ENCODE measurements at regions not wholly inside any gene's neighbourhood (a gene's known extent, or its start where the extent isn't known, plus 50 kb on each side); places are given as distances from the start of the nearest gene placed in this dataset.

DNA sequence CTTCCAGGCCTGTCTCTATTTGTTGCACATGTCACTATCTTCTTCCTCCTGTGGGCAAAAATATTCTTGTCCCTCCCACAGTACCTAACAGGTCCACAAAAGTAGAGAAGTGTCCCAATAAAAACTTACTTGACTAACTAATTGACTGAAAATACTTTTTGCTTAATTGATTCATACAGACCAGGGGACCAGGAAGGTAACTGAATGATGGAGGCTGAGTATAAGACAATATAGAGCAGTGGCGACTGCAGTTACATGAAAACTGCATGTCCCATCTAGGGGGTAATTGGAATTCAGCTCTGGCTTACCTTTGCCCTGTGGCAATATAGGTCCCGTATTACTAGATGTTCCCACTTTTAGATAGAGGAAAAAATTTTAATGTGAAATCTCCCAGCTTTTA is 112.9 kb upstream of the CREB1 start:
- Histone ChIP-seq H3K79me2 (ENCODE audit: low read length) (no peaks in the 10 kb centered on the region), H3K4me3 (ENCODE audit: low read length) (no peak overlapping the region), H3K9me2 (replicated peaks; ENCODE audit: insufficient read depth, low read length) (no peaks in the 10 kb centered on the region), H3K9ac (ENCODE audit: low read length) (no peak overlapping the region), H3K27ac (ENCODE audit: low read length) (no peak overlapping the region), H3K9me3 (ENCODE audit: low read length) (no peaks in the 10 kb centered on the region), H3K27me3 (ENCODE audit: low read length) (no peaks in the 10 kb centered on the region), H3K4me1 (ENCODE audit: low read length) (no peaks in the 10 kb centered on the region), H3K36me3 (ENCODE audit: insufficient read depth, low read length) (no peaks in the 10 kb centered on the region), H4K20me1 (ENCODE audit: insufficient read depth, low read depth, low read length) (no peaks in the 10 kb centered on the region), H2AFZ (ENCODE audit: low read length) (no peak overlapping the region), H3K4me2 (ENCODE audit: low read depth, low read length, poor library complexity, severe bottlenecking) (no peak overlapping the region)
- DNase-seq = no peak

GRCh38 chr2:207417301-207417718 is 112.5 kb upstream of the CREB1 start:
- Histone ChIP-seq H3K4me1 (ENCODE audit: low read length) (no peaks in the 10 kb centered on the region), H3K27me3 (ENCODE audit: low read length) (no peaks in the 10 kb centered on the region), H3K9me2 (replicated peaks; ENCODE audit: insufficient read depth, low read length) (no peaks in the 10 kb centered on the region), H3K27ac (ENCODE audit: low read length) (no peak overlapping the region), H3K9ac (ENCODE audit: low read length) (no peak overlapping the region), H3K4me2 (ENCODE audit: low read depth, low read length, poor library complexity, severe bottlenecking) (no peak overlapping the region), H4K20me1 (ENCODE audit: insufficient read depth, low read depth, low read length) (no peaks in the 10 kb centered on the region), H3K79me2 (ENCODE audit: low read length) (no peaks in the 10 kb centered on the region), H3K36me3 (ENCODE audit: insufficient read depth, low read length) (no peaks in the 10 kb centered on the region), H3K9me3 (ENCODE audit: low read length) (no peaks in the 10 kb centered on the region), H3K4me3 (ENCODE audit: low read length) (no peak overlapping the region), H2AFZ (ENCODE audit: low read length) (no peak overlapping the region)
- no peak for DNase-seq

DNA sequence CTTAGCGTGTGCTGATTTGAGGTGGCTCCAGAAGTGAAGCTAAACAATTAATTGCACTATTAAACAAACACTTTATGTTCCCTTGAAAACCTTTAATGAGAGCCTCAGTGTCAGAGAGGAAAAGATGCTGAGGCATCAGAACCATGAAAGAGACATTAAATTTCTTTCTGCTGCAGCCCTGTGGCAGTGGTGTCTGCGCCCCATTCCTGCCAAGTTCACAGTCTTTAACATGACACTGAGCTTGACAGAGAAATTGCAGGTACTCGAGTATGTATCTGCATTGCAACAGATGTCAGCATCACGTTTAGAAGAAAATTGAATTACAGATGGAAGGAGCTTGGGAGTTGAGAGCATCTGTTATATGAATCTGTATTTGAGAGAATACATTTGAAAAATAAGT is 111.3 kb upstream of the CREB1 start:
- no peaks in the 10 kb centered on the region for H3K4me1 ChIP-seq (ENCODE audit: low read length)
- H3K9me3 ChIP-seq (ENCODE audit: low read length) = no peaks in the 10 kb centered on the region
- no peaks in the 10 kb centered on the region for H4K20me1 ChIP-seq (ENCODE audit: insufficient read depth, low read depth, low read length)
- H3K4me3 ChIP-seq (ENCODE audit: low read length) = no peak overlapping the region
- H3K27ac ChIP-seq (ENCODE audit: low read length) = no peak overlapping the region
- H2AFZ ChIP-seq (ENCODE audit: low read length) = no peak overlapping the region
- H3K27me3 ChIP-seq (ENCODE audit: low read length) = no peaks in the 10 kb centered on the region
- no peak overlapping the region for H3K9ac ChIP-seq (ENCODE audit: low read length)
- H3K4me2 ChIP-seq (ENCODE audit: low read depth, low read length, poor library complexity, severe bottlenecking) = no peak overlapping the region
- DNase-seq = no peak
- H3K9me2 ChIP-seq (replicated peaks; ENCODE audit: insufficient read depth, low read length) = no peaks in the 10 kb centered on the region
- no peaks in the 10 kb centered on the region for H3K36me3 ChIP-seq (ENCODE audit: insufficient read depth, low read length)
- H3K79me2 ChIP-seq (ENCODE audit: low read length) = no peaks in the 10 kb centered on the region

GRCh38 chr2:207419331-207419730 is 110.4 kb upstream of the CREB1 start:
- Histone ChIP-seq H3K9me2 (replicated peaks; ENCODE audit: insufficient read depth, low read length) (no peaks in the 10 kb centered on the region), H3K9me3 (ENCODE audit: low read length) (no peaks in the 10 kb centered on the region), H2AFZ (ENCODE audit: low read length) (no peak overlapping the region), H3K27me3 (ENCODE audit: low read length) (no peaks in the 10 kb centered on the region), H3K36me3 (ENCODE audit: insufficient read depth, low read length) (no peaks in the 10 kb centered on the region), H3K4me1 (ENCODE audit: low read length) (no peaks in the 10 kb centered on the region), H3K27ac (ENCODE audit: low read length) (no peak overlapping the region), H3K79me2 (ENCODE audit: low read length) (no peaks in the 10 kb centered on the region), H3K9ac (ENCODE audit: low read length) (no peak overlapping the region), H3K4me2 (ENCODE audit: low read depth, low read length, poor library complexity, severe bottlenecking) (no peak overlapping the region), H3K4me3 (ENCODE audit: low read length) (no peak overlapping the region), H4K20me1 (ENCODE audit: insufficient read depth, low read depth, low read length) (no peaks in the 10 kb centered on the region)
- no peak for DNase-seq

DNA sequence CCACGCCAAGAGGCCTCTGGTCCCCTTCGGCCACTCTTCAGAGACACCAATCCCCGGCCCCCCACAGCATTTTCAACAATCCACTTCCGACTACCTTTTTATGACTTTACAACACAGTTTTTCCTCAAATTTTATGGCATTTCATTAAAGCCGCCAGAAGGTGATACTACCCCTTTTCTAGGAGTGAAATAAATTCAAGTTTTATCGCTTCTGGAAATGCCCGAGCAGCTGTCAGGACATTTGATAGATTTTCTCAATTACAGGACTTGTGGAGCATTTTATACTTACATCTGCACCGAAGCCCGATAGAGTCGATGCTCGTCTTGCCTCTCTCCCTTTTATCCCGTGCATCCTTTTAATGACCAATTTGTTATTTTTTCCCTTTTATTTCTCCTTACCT is 108.1 kb upstream of the CREB1 start:
- no peaks in the 10 kb centered on the region for H3K36me3 ChIP-seq (ENCODE audit: insufficient read depth, low read length)

GRCh38 chr2:207422380-207422779 is 107.4 kb upstream of the CREB1 start:
- H3K9ac ChIP-seq (ENCODE audit: low read length) = no peak overlapping the region
- no peak overlapping the region for H3K4me2 ChIP-seq (ENCODE audit: low read depth, low read length, poor library complexity, severe bottlenecking)
- H4K20me1 ChIP-seq (ENCODE audit: insufficient read depth, low read depth, low read length) = no peaks in the 10 kb centered on the region
- no peaks in the 10 kb centered on the region for H3K36me3 ChIP-seq (ENCODE audit: insufficient read depth, low read length)
- no peak overlapping the region for H2AFZ ChIP-seq (ENCODE audit: low read length)
- H3K4me3 ChIP-seq (ENCODE audit: low read length) = no peak overlapping the region
- H3K27ac ChIP-seq (ENCODE audit: low read length) = no peak overlapping the region
- no peaks in the 10 kb centered on the region for H3K9me2 ChIP-seq (replicated peaks; ENCODE audit: insufficient read depth, low read length)
- no peaks in the 10 kb centered on the region for H3K4me1 ChIP-seq (ENCODE audit: low read length)
- H3K9me3 ChIP-seq (ENCODE audit: low read length) = no peaks in the 10 kb centered on the region
- H3K79me2 ChIP-seq (ENCODE audit: low read length) = no peaks in the 10 kb centered on the region
- H3K27me3 ChIP-seq (ENCODE audit: low read length) = no peaks in the 10 kb centered on the region
- DNase-seq = no peak

More for the DNA sequence above, 108.1 kb upstream of the CREB1 start:
- H3K4me1 ChIP-seq (ENCODE audit: low read length) = no peaks in the 10 kb centered on the region
- H3K4me3 ChIP-seq (ENCODE audit: low read length) = no peak overlapping the region
- H3K4me2 ChIP-seq (ENCODE audit: low read depth, low read length, poor library complexity, severe bottlenecking) = no peak overlapping the region
- H3K9me2 ChIP-seq (replicated peaks; ENCODE audit: insufficient read depth, low read length) = no peaks in the 10 kb centered on the region
- H3K9me3 ChIP-seq (ENCODE audit: low read length) = no peaks in the 10 kb centered on the region
- no peaks in the 10 kb centered on the region for H3K27me3 ChIP-seq (ENCODE audit: low read length)
- H3K9ac ChIP-seq (ENCODE audit: low read length) = no peak overlapping the region
- H4K20me1 ChIP-seq (ENCODE audit: insufficient read depth, low read depth, low read length) = no peaks in the 10 kb centered on the region
- DNase-seq = no peak
- no peaks in the 10 kb centered on the region for H3K79me2 ChIP-seq (ENCODE audit: low read length)
- no peak overlapping the region for H2AFZ ChIP-seq (ENCODE audit: low read length)
- H3K27ac ChIP-seq (ENCODE audit: low read length) = no peak overlapping the region

- no peak overlapping the region for H3K4me3 ChIP-seq (ENCODE audit: low read length)
- no peak overlapping the region for H2AFZ ChIP-seq (ENCODE audit: low read length)
- H3K79me2 ChIP-seq (ENCODE audit: low read length) = no peaks in the 10 kb centered on the region
- no peak overlapping the region for H3K4me2 ChIP-seq (ENCODE audit: low read depth, low read length, poor library complexity, severe bottlenecking)
- H3K4me1 ChIP-seq (ENCODE audit: low read length) = no peaks in the 10 kb centered on the region
- no peak overlapping the region for H3K9ac ChIP-seq (ENCODE audit: low read length)
- H3K36me3 ChIP-seq (ENCODE audit: insufficient read depth, low read length) = no peaks in the 10 kb centered on the region
- no peaks in the 10 kb centered on the region for H3K9me2 ChIP-seq (replicated peaks; ENCODE audit: insufficient read depth, low read length)
- DNase-seq = no peak
- H3K9me3 ChIP-seq (ENCODE audit: low read length) = no peaks in the 10 kb centered on the region
- no peaks in the 10 kb centered on the region for H3K27me3 ChIP-seq (ENCODE audit: low read length)
- no peaks in the 10 kb centered on the region for H4K20me1 ChIP-seq (ENCODE audit: insufficient read depth, low read depth, low read length)
- H3K27ac ChIP-seq (ENCODE audit: low read length) = no peak overlapping the region
Measured at GRCh38 chr2:207423886-207424285, 105.9 kb upstream of the CREB1 start.

DNA sequence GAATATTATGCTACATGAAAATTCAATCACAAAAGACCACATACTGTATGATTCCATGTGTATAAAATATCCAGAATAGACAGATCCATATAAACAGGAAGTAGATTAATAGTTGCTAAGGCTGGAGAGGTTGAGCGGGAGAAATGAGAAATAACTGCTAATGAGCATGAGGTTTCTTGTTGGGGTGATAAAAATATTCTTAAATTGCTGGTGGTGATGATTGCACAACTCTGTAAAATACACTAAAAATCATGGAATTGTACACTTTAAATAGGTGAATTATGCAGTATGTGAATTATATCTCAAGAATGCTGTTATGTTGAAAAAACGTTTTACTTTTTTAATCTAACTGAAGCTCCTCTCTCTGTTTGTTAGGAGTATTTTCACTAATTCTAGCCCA is 101.8 kb upstream of the CREB1 start:
- Histone ChIP-seq H3K27me3 (ENCODE audit: low read length) (no peaks in the 10 kb centered on the region), H3K27ac (ENCODE audit: low read length) (no peak overlapping the region), H3K9me3 (ENCODE audit: low read length) (no peaks in the 10 kb centered on the region), H3K36me3 (ENCODE audit: insufficient read depth, low read length) (no peaks in the 10 kb centered on the region), H3K9ac (ENCODE audit: low read length) (no peak overlapping the region), H2AFZ (ENCODE audit: low read length) (no peak overlapping the region), H3K4me1 (ENCODE audit: low read length) (no peaks in the 10 kb centered on the region), H3K9me2 (replicated peaks; ENCODE audit: insufficient read depth, low read length) (no peaks in the 10 kb centered on the region), H4K20me1 (ENCODE audit: insufficient read depth, low read depth, low read length) (no peaks in the 10 kb centered on the region), H3K4me2 (ENCODE audit: low read depth, low read length, poor library complexity, severe bottlenecking) (no peak overlapping the region), H3K4me3 (ENCODE audit: low read length) (no peak overlapping the region), H3K79me2 (ENCODE audit: low read length) (no peaks in the 10 kb centered on the region)
- no peak for DNase-seq

- Histone ChIP-seq H3K9me2 (replicated peaks; ENCODE audit: insufficient read depth, low read length) (no peaks in the 10 kb centered on the region), H4K20me1 (ENCODE audit: insufficient read depth, low read depth, low read length) (no peaks in the 10 kb centered on the region), H3K79me2 (ENCODE audit: low read length) (no peaks in the 10 kb centered on the region), H2AFZ (ENCODE audit: low read length) (no peak overlapping the region), H3K9me3 (ENCODE audit: low read length) (no peaks in the 10 kb centered on the region), H3K36me3 (ENCODE audit: insufficient read depth, low read length) (no peaks in the 10 kb centered on the region), H3K27me3 (ENCODE audit: low read length) (peaks cover 3% of the 10 kb centered on the region; the same call in 1 of the 2 replicates), H3K4me2 (ENCODE audit: low read depth, low read length, poor library complexity, severe bottlenecking) (no peak overlapping the region), H3K9ac (ENCODE audit: low read length) (no peak overlapping the region), H3K27ac (ENCODE audit: low read length) (no peak overlapping the region), H3K4me1 (ENCODE audit: low read length) (no peaks in the 10 kb centered on the region), H3K4me3 (ENCODE audit: low read length) (no peak overlapping the region)
- no peak for DNase-seq
Measured at GRCh38 chr2:207428573-207428972, 101.2 kb upstream of the CREB1 start.
